Cardiac septum (tissue), 1 donor: ENCODE measurements at regions not wholly inside any gene's neighbourhood (a gene's known extent, or its start where the extent isn't known, plus 50 kb on each side); places are given as distances from the start of the nearest gene placed in this dataset.

ENCODE experiments used
- DNase-seq: peaks from one replicate; pipeline ENCODE4 v3.0.0-alpha.2; 2020; ENCODE audit warnings: low spot score
- intact Hi-C: fragments of 100-400 bp; cut with DNase I; formaldehyde crosslinking; loops from one replicate; pipeline ENCODE4 v1.14.0; 2022
- donor health status: DM: no; HTN: no; CAD: no.

GRCh38 chr2:217469203-217469810 is 533.5 kb downstream of the TNS1 start:
- no peak for DNase-seq
- intact Hi-C loops: no loop called here

GRCh38 chr2:217468042-217468830 is 534.6 kb downstream of the TNS1 start:
- intact Hi-C loops: no loop called here
- no peak for DNase-seq

GRCh38 chr2:217467331-217467730 is 535.5 kb downstream of the TNS1 start:
- intact Hi-C loops: no loop called here
- DNase-seq: no peak

GRCh38 chr2:217466805-217467204 is 536.0 kb downstream of the TNS1 start:
- intact Hi-C loops: no loop called here
- DNase-seq: no peak

GRCh38 chr2:217466104-217466503 is 536.7 kb downstream of the TNS1 start:
- intact Hi-C loops: no loop called here
- DNase-seq: no peak

GRCh38 chr2:217465100-217465499 is 537.7 kb downstream of the TNS1 start:
- intact Hi-C loops: no loop called here
- no peak for DNase-seq

GRCh38 chr2:217463402-217464075 is 539.3 kb downstream of the TNS1 start:
- intact Hi-C loops: no loop called here
- DNase-seq: no peak

GRCh38 chr2:217462121-217462520 is 540.7 kb downstream of the TNS1 start:
- no peak for DNase-seq
- intact Hi-C loops: no loop called here

- DNase-seq: no peak
- intact Hi-C loops: no loop called here
These were observed 541.1 kb downstream of the TNS1 start for GRCh38 chr2:217461674-217462073.

- no peak for DNase-seq
- intact Hi-C loops: no loop called here
These were observed 543.0 kb downstream of the TNS1 start for GRCh38 chr2:217459680-217460405.

- no peak for DNase-seq
- intact Hi-C loops: no loop called here
These were observed 543.8 kb downstream of the TNS1 start for GRCh38 chr2:217459016-217459415.

- DNase-seq: no peak
- intact Hi-C loops: no loop called here
These were observed 546.8 kb downstream of the TNS1 start for GRCh38 chr2:217456016-217456415.

GRCh38 chr2:217452928-217453327 is 549.9 kb downstream of the TNS1 start:
- intact Hi-C loops: no loop called here
- no peak for DNase-seq

- intact Hi-C loops: no loop called here
- no peak for DNase-seq
These were observed 551.1 kb downstream of the TNS1 start for GRCh38 chr2:217451666-217452065.

GRCh38 chr2:217449444-217449843 is 553.4 kb downstream of the TNS1 start:
- intact Hi-C loops: no loop called here
- DNase-seq: no peak

GRCh38 chr2:217448860-217449259 is 553.9 kb downstream of the TNS1 start:
- no peak for DNase-seq

GRCh38 chr2:217445723-217446122 is 557.1 kb downstream of the TNS1 start:
- no peak for DNase-seq
- intact Hi-C loops: no loop called here

More at GRCh38 chr2:217448860-217449259, 553.9 kb downstream of the TNS1 start:
- intact Hi-C loops: no loop called here

- DNase-seq: no peak
- intact Hi-C loops: no loop called here
These were observed 557.9 kb downstream of the TNS1 start for GRCh38 chr2:217444932-217445331.

- intact Hi-C loops: no loop called here
These were observed 558.3 kb downstream of the TNS1 start for GRCh38 chr2:217444509-217444908.

GRCh38 chr2:217443601-217444000 is 559.2 kb downstream of the TNS1 start:
- intact Hi-C loops: no loop called here
- no peak for DNase-seq

More at GRCh38 chr2:217444509-217444908, 558.3 kb downstream of the TNS1 start:
- DNase-seq: no peak
